ENCODE measurements at regions not wholly inside any gene's neighbourhood (a gene's known extent, or its start where the extent isn't known, plus 50 kb on each side); places are given as distances from the start of the nearest gene placed in this dataset.

- H3K79me2 ChIP-seq (ENCODE audit: insufficient read depth, low read length): no peaks in the 10 kb centered on the region
- FAIRE-seq: no peak
- WGBS (ENCODE audit: low lambda C conversion rate): 58% methylated on average over 2 of the region's 2 CpGs
- no peak for DNase-seq (ENCODE audit: low spot score)
- no peak overlapping the region for H2AFZ ChIP-seq (ENCODE audit: low read length)
- ATAC-seq: no peak
- no peak overlapping the region for H3K27ac ChIP-seq (ENCODE audit: extremely low read length, insufficient read depth, low read length)
- intact Hi-C loops (cut with micrococcal nuclease; ENCODE audit: unreplicated experiment): loop anchor here (10.0 kb wide), 1 partner anchor 96 kb away; no protein-coding TSS in a partner anchor
- no peak for TF ChIP-seq ZNF547 (CRISPR knock-in tag; IDR thresholded peaks at IDR 0.05)
- no peak for TF ChIP-seq PCBP2 (optimal IDR thresholded peaks at IDR 0.05; ENCODE audit: low read depth, low read length, poor library complexity, severe bottlenecking)
- no peak for TF ChIP-seq GATAD1 (CRISPR knock-in tag; IDR thresholded peaks at IDR 0.05)
- no peak for TF ChIP-seq POLR2AphosphoS5 (IDR thresholded peaks at IDR 0.05; ENCODE audit: low read depth, low read length)
- TF ChIP-seq IKZF1 (IDR thresholded peaks at IDR 0.05): no peak
- no peak for TF ChIP-seq MAFF (IDR thresholded peaks at IDR 0.05; ENCODE audit: low read depth, low read length)
- TF ChIP-seq ZNF431 (CRISPR knock-in tag; IDR thresholded peaks at IDR 0.05; ENCODE audit: borderline replicate concordance, low read depth): no peak
- TF ChIP-seq ADNP (CRISPR knock-in tag; IDR thresholded peaks at IDR 0.05): no peak
- no peak for TF ChIP-seq ETS1 (CRISPR knock-in tag; IDR thresholded peaks at IDR 0.05)
- TF ChIP-seq ZUFSP (CRISPR knock-in tag; IDR thresholded peaks at IDR 0.05; ENCODE audit: borderline replicate concordance): no peak
- no peak for TF ChIP-seq ZNF124 (CRISPR knock-in tag; IDR thresholded peaks at IDR 0.05)
- TF ChIP-seq POGK (CRISPR knock-in tag; conservative IDR thresholded peaks at IDR 0.05): no peak
- no peak for TF ChIP-seq ZBTB39 (CRISPR knock-in tag; IDR thresholded peaks at IDR 0.05)
- TF ChIP-seq THAP11 (CRISPR knock-in tag; IDR thresholded peaks at IDR 0.05): no peak
- TF ChIP-seq ZNF512 (CRISPR knock-in tag; IDR thresholded peaks at IDR 0.05): no peak
- TF ChIP-seq AHR (CRISPR knock-in tag; IDR thresholded peaks at IDR 0.05): no peak
- H3K9me3 ChIP-seq (ENCODE audit: low read length): no peaks in the 10 kb centered on the region
- in situ Hi-C loops (cut with HindIII; ENCODE audit: extremely low pct_ligation_motif_present, low pct_unique_long_range_greater_than_20kb): no loop called here
- no peaks in the 10 kb centered on the region for H3K36me3 ChIP-seq (replicated peaks in 1 of 2; ENCODE audit: control insufficient read depth in 1 of 2, insufficient read depth in 2 of 2, low read length in 2 of 2)
- ChIA-PET POLR2A (no interaction called here), CTCF (ENCODE audit: low intra/inter-chr PET ratio, low total read pairs) (no interaction called here)
- no peak overlapping the region for H3K4me3 ChIP-seq (replicated peaks in 1 of 3; ENCODE audit: insufficient read depth in 1 of 3, low read depth in 2 of 3, low read length in 3 of 3)
- no peaks in the 10 kb centered on the region for H4K20me1 ChIP-seq (ENCODE audit: insufficient read depth, low read length)
- H3K9ac ChIP-seq (ENCODE audit: insufficient read depth, low read depth, low read length): no peak overlapping the region
- no peak overlapping the region for H3K4me2 ChIP-seq (ENCODE audit: low read depth, low read length)
- H3K27me3 ChIP-seq (ENCODE audit: control insufficient read depth in 1 of 2, insufficient read depth in 2 of 2, low read length in 2 of 2): no peaks in the 10 kb centered on the region
- peaks cover 10% of the 10 kb centered on the region; the same call in 1 of the 2 replicates for H3K4me1 ChIP-seq (ENCODE audit: insufficient read depth, low read length)
- BruUV-seq (replicated peaks): no TSS peak
These were observed 429.9 kb downstream of the HS3ST3B1 start for GRCh38 chr17:14730821-14731220.

Data from HepG2 (cell line).